ENCODE measurements at regions not wholly inside any gene's neighbourhood (a gene's known extent, or its start where the extent isn't known, plus 50 kb on each side); places are given as distances from the start of the nearest gene placed in this dataset.

DNA sequence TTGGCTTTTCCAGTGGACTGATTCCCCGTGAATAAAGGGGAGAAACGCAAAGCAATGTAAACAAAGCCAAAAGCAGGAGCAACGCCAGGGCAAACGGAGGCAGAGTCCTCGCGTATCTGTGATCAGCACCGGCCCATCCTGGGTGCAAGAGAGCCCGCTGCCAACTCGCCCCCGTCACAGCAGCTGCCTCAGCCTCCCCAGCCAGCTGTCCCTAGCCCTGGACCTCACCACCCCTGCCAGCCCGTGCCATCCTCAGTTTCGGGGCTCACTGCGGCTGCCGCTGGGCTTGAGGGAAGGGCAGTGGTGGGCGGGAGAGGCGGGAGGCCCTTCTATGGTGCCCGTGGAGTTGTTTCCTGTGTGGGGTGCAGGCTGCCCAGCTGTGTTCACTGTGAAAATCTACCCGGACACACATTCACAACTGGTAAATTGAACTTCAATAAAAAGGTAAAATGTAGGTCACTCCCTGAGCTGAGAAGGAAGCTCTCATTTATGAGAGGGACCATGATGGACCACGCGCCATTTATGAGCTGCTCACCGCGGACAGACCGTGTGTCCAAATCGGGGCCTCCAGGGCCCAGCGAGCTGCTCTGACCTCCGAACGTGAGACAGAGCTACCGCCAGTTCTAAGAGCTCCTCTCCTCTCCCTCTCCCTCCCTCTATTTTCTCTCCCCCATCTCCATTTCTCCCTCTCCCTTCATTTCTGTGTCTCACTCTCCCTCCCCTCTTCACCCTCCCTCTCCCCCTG lies 330.5 kb upstream of the SFSWAP start:
- no peak overlapping the region for H3K4me2 ChIP-seq (ENCODE audit: control insufficient read depth, extremely low read depth, insufficient read depth, low read depth, low read length)
- H3K36me3 ChIP-seq (ENCODE audit: control insufficient read depth in 2 of 2, extremely low read depth in 1 of 2, insufficient read depth in 2 of 2, low read length in 2 of 2) = no peaks in the 10 kb centered on the region
- no peak overlapping the region for H3K9ac ChIP-seq (ENCODE audit: control insufficient read depth, extremely low read depth, insufficient read depth, low read length)
- dilution Hi-C loops (cut with MboI; ENCODE audit: extremely low pct_ligation_motif_present, low sequenced_read_pairs) = no loop called here
- no peak for TF ChIP-seq EZH2 (IDR thresholded peaks at IDR 0.05; ENCODE audit: low read length)
- TF ChIP-seq, protein P1, sequence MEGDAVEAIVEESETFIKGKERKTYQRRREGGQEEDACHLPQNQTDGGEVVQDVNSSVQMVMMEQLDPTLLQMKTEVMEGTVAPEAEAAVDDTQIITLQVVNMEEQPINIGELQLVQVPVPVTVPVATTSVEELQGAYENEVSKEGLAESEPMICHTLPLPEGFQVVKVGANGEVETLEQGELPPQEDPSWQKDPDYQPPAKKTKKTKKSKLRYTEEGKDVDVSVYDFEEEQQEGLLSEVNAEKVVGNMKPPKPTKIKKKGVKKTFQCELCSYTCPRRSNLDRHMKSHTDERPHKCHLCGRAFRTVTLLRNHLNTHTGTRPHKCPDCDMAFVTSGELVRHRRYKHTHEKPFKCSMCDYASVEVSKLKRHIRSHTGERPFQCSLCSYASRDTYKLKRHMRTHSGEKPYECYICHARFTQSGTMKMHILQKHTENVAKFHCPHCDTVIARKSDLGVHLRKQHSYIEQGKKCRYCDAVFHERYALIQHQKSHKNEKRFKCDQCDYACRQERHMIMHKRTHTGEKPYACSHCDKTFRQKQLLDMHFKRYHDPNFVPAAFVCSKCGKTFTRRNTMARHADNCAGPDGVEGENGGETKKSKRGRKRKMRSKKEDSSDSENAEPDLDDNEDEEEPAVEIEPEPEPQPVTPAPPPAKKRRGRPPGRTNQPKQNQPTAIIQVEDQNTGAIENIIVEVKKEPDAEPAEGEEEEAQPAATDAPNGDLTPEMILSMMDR (optimal IDR thresholded peaks at IDR 0.05 in 1 of 3, IDR thresholded peaks at IDR 0.05 in 1 of 3, conservative IDR thresholded peaks at IDR 0.05 in 1 of 3; ENCODE audit: extremely low read depth in 1 of 3, insufficient read depth in 2 of 3, low read length in 3 of 3) = no peak
- H3K79me2 ChIP-seq (ENCODE audit: control insufficient read depth, insufficient read depth, low read length) = no peaks in the 10 kb centered on the region
- H3K9me1 ChIP-seq (ENCODE audit: control insufficient read depth, extremely low read depth, insufficient read depth, low read length) = no peaks in the 10 kb centered on the region
- H3K27ac ChIP-seq (ENCODE audit: control insufficient read depth, insufficient read depth, low read length) = no peak overlapping the region
- DNase-seq (ENCODE audit: low read depth, low spot score) (no peak), FAIRE-seq (no peak)
- H4K20me1 ChIP-seq (ENCODE audit: control insufficient read depth, extremely low read depth, insufficient read depth, low read length) = no peaks in the 10 kb centered on the region
- H3K9me3 ChIP-seq (ENCODE audit: control insufficient read depth, low read depth, low read length) = no peaks in the 10 kb centered on the region
- H3K4me1 ChIP-seq (ENCODE audit: control insufficient read depth, extremely low read depth, insufficient read depth, low read length) = no peaks in the 10 kb centered on the region
- H2AFZ ChIP-seq (ENCODE audit: control insufficient read depth, low read length) = no peak overlapping the region
- H3K27me3 ChIP-seq (ENCODE audit: control insufficient read depth, extremely low read depth, insufficient read depth, low read length) = no peaks in the 10 kb centered on the region
- no peak overlapping the region for H3K4me3 ChIP-seq (ENCODE audit: control insufficient read depth in 2 of 3, extremely low read depth in 1 of 3, insufficient read depth in 2 of 3, low read depth in 1 of 3, low read length in 3 of 3)

DNA sequence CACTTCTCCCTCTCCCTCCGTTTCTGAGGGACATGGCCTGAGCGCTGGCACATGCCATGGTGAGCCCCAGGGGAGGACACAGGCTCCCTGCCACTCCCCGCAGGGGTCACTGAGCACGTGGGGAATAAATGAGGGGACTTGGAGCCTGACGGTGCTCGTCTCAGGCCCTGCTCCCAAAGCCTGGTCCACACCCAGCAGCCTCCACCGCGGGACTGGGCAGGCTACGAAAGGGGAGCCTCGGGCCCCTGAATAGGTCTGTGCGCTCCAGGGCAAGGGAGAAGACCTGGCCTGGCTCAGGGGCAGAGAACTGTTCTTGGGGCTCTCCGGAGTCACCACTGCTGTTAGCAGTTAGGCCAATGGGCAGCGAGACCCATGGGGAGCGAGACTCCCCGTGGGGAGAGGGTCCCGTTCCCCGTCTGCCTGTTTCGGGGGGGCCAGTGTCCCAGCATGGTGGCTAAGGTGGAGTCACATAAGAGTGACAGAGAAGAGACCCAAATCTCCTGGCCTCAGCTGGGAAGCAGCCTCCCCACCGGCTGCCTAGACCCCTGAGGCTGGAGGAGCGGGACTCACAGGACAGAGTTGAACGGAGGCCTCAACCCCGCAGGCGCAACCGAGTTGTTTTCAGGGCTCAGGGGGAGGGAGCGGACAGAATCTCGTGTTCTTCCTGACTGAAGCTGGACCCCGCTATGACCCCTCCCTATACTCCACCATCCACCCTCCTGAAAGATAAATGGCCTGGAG lies 329.8 kb upstream of the SFSWAP start:
- no peak overlapping the region for H3K9ac ChIP-seq (ENCODE audit: control insufficient read depth, extremely low read depth, insufficient read depth, low read length)
- no peaks in the 10 kb centered on the region for H4K20me1 ChIP-seq (ENCODE audit: control insufficient read depth, extremely low read depth, insufficient read depth, low read length)
- no peaks in the 10 kb centered on the region for H3K9me1 ChIP-seq (ENCODE audit: control insufficient read depth, extremely low read depth, insufficient read depth, low read length)
- H3K4me1 ChIP-seq (ENCODE audit: control insufficient read depth, extremely low read depth, insufficient read depth, low read length) = no peaks in the 10 kb centered on the region
- H3K9me3 ChIP-seq (ENCODE audit: control insufficient read depth, low read depth, low read length) = no peaks in the 10 kb centered on the region
- no peaks in the 10 kb centered on the region for H3K27me3 ChIP-seq (ENCODE audit: control insufficient read depth, extremely low read depth, insufficient read depth, low read length)
- DNase-seq (ENCODE audit: low read depth, low spot score) (no peak), FAIRE-seq (no peak)
- H3K4me3 ChIP-seq (ENCODE audit: control insufficient read depth in 2 of 3, extremely low read depth in 1 of 3, insufficient read depth in 2 of 3, low read depth in 1 of 3, low read length in 3 of 3) = no peak overlapping the region
- dilution Hi-C loops (cut with MboI; ENCODE audit: extremely low pct_ligation_motif_present, low sequenced_read_pairs) = no loop called here
- H3K79me2 ChIP-seq (ENCODE audit: control insufficient read depth, insufficient read depth, low read length) = no peaks in the 10 kb centered on the region
- TF ChIP-seq EZH2 (IDR thresholded peaks at IDR 0.05; ENCODE audit: low read length) = no peak
- TF ChIP-seq, protein P1 (optimal IDR thresholded peaks at IDR 0.05 in 1 of 3, IDR thresholded peaks at IDR 0.05 in 1 of 3, conservative IDR thresholded peaks at IDR 0.05 in 1 of 3; ENCODE audit: extremely low read depth in 1 of 3, insufficient read depth in 2 of 3, low read length in 3 of 3) = no peak
- no peak overlapping the region for H2AFZ ChIP-seq (ENCODE audit: control insufficient read depth, low read length)
- H3K4me2 ChIP-seq (ENCODE audit: control insufficient read depth, extremely low read depth, insufficient read depth, low read depth, low read length) = no peak overlapping the region
- H3K27ac ChIP-seq (ENCODE audit: control insufficient read depth, insufficient read depth, low read length) = no peak overlapping the region
- H3K36me3 ChIP-seq (ENCODE audit: control insufficient read depth in 2 of 2, extremely low read depth in 1 of 2, insufficient read depth in 2 of 2, low read length in 2 of 2) = no peaks in the 10 kb centered on the region

Measured in keratinocyte (primary cell).